ENCODE measurements at regions not wholly inside any gene's neighbourhood (a gene's known extent, or its start where the extent isn't known, plus 50 kb on each side); places are given as distances from the start of the nearest gene placed in this dataset.
A peak's percentile ranks its signal among the peaks of the same experiment; 100 is the strongest.

GRCh38 chr21:27108228-27108627 lies 141.3 kb upstream of the ADAMTS5 start:
- H3K9me3 ChIP-seq (ENCODE audit: low read depth) = no peaks in the 10 kb centered on the region
- H3K4me1 ChIP-seq (ENCODE audit: low read depth) = peaks cover 12% of the 10 kb centered on the region
- DNase-seq (ENCODE audit: low read depth in 1 of 2, low spot score in 1 of 2) = no peak
- H3K27me3 ChIP-seq = no peaks in the 10 kb centered on the region
- H3K36me3 ChIP-seq = no peaks in the 10 kb centered on the region
- no peak overlapping the region for H3K4me3 ChIP-seq
- no peak overlapping the region for H3K27ac ChIP-seq
- TF ChIP-seq, protein P1, sequence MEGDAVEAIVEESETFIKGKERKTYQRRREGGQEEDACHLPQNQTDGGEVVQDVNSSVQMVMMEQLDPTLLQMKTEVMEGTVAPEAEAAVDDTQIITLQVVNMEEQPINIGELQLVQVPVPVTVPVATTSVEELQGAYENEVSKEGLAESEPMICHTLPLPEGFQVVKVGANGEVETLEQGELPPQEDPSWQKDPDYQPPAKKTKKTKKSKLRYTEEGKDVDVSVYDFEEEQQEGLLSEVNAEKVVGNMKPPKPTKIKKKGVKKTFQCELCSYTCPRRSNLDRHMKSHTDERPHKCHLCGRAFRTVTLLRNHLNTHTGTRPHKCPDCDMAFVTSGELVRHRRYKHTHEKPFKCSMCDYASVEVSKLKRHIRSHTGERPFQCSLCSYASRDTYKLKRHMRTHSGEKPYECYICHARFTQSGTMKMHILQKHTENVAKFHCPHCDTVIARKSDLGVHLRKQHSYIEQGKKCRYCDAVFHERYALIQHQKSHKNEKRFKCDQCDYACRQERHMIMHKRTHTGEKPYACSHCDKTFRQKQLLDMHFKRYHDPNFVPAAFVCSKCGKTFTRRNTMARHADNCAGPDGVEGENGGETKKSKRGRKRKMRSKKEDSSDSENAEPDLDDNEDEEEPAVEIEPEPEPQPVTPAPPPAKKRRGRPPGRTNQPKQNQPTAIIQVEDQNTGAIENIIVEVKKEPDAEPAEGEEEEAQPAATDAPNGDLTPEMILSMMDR (IDR thresholded peaks at IDR 0.05; ENCODE audit: low read depth, low read length) = no peak

GRCh38 chr21:27104846-27105431 lies 138.1 kb upstream of the ADAMTS5 start:
- peak in 1 of 2 donors; percentile 13 for DNase-seq (ENCODE audit: low read depth in 1 of 2, low spot score in 1 of 2)
- no peaks in the 10 kb centered on the region for H3K4me1 ChIP-seq (ENCODE audit: low read depth)
- no peaks in the 10 kb centered on the region for H3K27me3 ChIP-seq
- H3K4me3 ChIP-seq = no peak overlapping the region
- H3K36me3 ChIP-seq = no peaks in the 10 kb centered on the region
- TF ChIP-seq, protein P1 (IDR thresholded peaks at IDR 0.05; ENCODE audit: low read depth, low read length) = no peak
- no peaks in the 10 kb centered on the region for H3K9me3 ChIP-seq (ENCODE audit: low read depth)
- no peak overlapping the region for H3K27ac ChIP-seq

DNA sequence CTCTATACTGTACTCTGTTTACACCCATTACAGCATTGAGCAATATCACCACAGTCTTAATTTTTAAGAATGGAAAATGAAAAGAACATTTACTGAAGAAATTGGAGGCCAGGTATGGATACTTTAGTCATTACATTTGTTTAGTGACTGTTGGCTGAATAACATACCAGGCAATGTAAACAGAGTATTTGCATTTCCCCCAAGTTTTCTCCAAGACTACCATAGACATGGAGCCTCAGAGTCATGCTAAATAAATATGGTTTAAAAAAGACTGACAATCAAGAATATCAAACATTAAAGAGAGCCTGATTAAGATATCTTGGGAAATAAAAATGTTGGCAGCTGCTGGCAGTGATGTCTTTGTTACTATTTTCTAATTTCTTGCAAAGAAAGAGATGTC lies 136.9 kb upstream of the ADAMTS5 start:
- Histone ChIP-seq H3K4me1 (ENCODE audit: low read depth) (no peaks in the 10 kb centered on the region), H3K4me3 (no peak overlapping the region), H3K27me3 (no peaks in the 10 kb centered on the region), H3K36me3 (no peaks in the 10 kb centered on the region), H3K9me3 (ENCODE audit: low read depth) (no peaks in the 10 kb centered on the region), H3K27ac (no peak overlapping the region)
- TF ChIP-seq, protein P1 (IDR thresholded peaks at IDR 0.05; ENCODE audit: low read depth, low read length) = no peak
- DNase-seq (ENCODE audit: low read depth in 1 of 2, low spot score in 1 of 2) = no peak

DNA sequence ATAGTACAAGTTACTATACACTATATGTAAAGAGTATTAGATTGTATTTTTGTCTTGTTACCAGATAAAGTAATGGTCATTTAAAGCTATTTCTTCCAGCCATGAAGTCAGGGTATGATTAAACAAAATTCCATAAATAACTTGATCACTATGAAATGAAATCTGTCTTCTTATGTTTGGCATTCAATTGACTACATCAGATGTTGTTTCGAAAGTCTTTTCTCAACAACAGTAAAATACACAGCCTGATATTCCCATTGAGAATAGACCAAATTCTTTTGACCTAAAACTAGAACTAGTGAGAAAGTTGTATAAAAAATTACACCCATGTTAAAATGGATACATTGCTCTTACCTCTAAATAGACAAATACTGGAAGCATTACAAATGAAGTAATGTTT lies 134.6 kb upstream of the ADAMTS5 start:
- H3K4me1 ChIP-seq (ENCODE audit: low read depth) = no peaks in the 10 kb centered on the region
- no peaks in the 10 kb centered on the region for H3K9me3 ChIP-seq (ENCODE audit: low read depth)
- H3K27ac ChIP-seq = no peak overlapping the region
- no peaks in the 10 kb centered on the region for H3K36me3 ChIP-seq
- no peak for DNase-seq (ENCODE audit: low read depth in 1 of 2, low spot score in 1 of 2)
- no peak overlapping the region for H3K4me3 ChIP-seq
- TF ChIP-seq, protein P1 (IDR thresholded peaks at IDR 0.05; ENCODE audit: low read depth, low read length) = no peak
- H3K27me3 ChIP-seq = no peaks in the 10 kb centered on the region

DNA sequence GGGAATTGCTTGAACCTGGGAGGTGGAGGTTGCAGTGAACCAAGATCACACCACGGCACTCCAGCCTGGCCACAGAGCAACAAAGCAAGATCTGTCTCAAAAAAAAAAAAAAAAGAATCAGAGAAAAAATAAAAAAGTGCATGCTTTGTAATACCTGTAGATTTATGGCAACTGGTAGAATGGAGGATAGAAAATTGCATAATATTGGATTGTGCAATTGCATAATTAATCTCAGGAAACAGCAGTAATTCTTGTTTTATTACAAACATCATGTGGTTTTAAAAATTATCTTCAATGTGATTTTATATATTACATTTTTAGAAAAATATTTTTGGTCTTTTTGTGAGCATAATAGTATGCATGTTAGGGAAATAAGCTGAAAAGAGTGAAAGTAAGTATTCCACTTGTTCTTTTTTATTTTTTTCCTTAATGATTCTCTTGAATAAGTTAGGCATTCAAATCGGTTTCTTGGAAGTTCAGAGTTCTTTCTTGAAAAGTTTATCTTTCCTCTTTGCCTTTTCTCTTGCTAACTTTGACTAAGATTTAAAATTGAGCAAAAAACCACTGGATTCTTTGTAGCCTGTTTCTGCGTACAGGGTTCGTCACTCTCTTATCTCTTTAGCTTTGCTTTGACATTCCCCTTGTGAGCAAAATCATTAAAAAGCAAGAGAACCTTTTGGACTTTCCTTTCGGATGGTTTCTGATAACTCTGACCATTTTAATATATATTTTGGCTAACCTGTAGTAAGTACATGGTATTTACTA lies 127.5 kb upstream of the ADAMTS5 start:
- Histone ChIP-seq H3K9me3 (ENCODE audit: low read depth) (no peaks in the 10 kb centered on the region), H3K27ac (no peak overlapping the region), H3K36me3 (no peaks in the 10 kb centered on the region), H3K4me1 (ENCODE audit: low read depth) (no peaks in the 10 kb centered on the region), H3K27me3 (no peaks in the 10 kb centered on the region), H3K4me3 (no peak overlapping the region)
- TF ChIP-seq, protein P1 (IDR thresholded peaks at IDR 0.05; ENCODE audit: low read depth, low read length) = no peak
- DNase-seq (ENCODE audit: low read depth in 1 of 2, low spot score in 1 of 2) = peak in 1 of 2 donors; percentile 47
